ENCODE measurements at regions not wholly inside any gene's neighbourhood (a gene's known extent, or its start where the extent isn't known, plus 50 kb on each side); places are given as distances from the start of the nearest gene placed in this dataset.

DNA sequence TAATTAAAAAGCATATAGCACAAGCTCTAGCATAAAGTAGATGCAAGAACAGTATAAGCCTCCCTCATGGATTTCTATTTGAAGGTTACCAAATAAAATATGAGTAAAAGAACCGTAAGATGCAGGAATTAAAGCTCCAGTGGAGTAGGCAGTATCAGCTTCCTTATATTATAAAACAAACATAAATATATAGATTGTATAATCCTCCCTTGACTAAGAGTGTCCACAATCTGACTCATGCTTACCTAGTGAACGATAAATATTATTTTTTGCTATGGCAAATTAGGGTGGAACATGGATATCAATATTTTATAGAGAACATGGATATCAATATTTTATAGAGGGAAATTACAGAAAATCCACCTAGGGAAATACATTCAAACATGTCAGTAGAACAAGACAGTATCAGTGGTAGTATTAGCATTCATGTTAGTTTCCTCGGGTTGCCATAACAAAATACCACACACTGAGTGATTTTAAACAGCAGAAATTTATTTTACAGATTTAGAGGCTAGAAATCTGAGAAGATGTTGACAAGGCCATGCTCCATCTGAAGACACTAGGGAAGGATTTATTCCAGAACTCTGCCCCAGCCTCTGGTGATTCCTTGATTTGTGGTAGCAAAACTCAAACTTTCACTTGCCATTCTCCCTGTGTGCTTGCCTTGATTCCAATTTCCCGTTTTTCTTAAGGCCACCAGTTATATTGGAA is 1521.3 kb downstream of the SI start:
- TF ChIP-seq, protein P1, sequence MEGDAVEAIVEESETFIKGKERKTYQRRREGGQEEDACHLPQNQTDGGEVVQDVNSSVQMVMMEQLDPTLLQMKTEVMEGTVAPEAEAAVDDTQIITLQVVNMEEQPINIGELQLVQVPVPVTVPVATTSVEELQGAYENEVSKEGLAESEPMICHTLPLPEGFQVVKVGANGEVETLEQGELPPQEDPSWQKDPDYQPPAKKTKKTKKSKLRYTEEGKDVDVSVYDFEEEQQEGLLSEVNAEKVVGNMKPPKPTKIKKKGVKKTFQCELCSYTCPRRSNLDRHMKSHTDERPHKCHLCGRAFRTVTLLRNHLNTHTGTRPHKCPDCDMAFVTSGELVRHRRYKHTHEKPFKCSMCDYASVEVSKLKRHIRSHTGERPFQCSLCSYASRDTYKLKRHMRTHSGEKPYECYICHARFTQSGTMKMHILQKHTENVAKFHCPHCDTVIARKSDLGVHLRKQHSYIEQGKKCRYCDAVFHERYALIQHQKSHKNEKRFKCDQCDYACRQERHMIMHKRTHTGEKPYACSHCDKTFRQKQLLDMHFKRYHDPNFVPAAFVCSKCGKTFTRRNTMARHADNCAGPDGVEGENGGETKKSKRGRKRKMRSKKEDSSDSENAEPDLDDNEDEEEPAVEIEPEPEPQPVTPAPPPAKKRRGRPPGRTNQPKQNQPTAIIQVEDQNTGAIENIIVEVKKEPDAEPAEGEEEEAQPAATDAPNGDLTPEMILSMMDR (IDR thresholded peaks at IDR 0.05; ENCODE audit: low read depth, low read length, poor library complexity, severe bottlenecking): no peak
- no peak for TF ChIP-seq EZH2phosphoT487 (IDR thresholded peaks at IDR 0.05; ENCODE audit: borderline replicate concordance, low read length)

Measured in DOHH2 (cell line).